ENCODE measurements at regions not wholly inside any gene's neighbourhood (a gene's known extent, or its start where the extent isn't known, plus 50 kb on each side); places are given as distances from the start of the nearest gene placed in this dataset.
A peak's percentile ranks its signal among the peaks of the same experiment; 100 is the strongest.
"Not testable (repeated sequence)": the region's sequence is repeated elsewhere in the genome, so short reads cannot be mapped to it uniquely, and the experiment has no call there.

GRCh38 chr7:16098585-16099179 is 322.7 kb downstream of the CRPPA start:
- DNase-seq: no peak
- intact Hi-C loops (cut with DNase I): no loop called here

GRCh38 chr7:16098058-16098457 is 323.3 kb downstream of the CRPPA start:
- DNase-seq: no peak
- intact Hi-C loops (cut with DNase I): no loop called here

- intact Hi-C loops (cut with DNase I): no loop called here
- DNase-seq: no peak
Measured at GRCh38 chr7:16095171-16095950, 326.0 kb downstream of the CRPPA start.

GRCh38 chr7:16094651-16095050 is 326.7 kb downstream of the CRPPA start:
- intact Hi-C loops (cut with DNase I): no loop called here
- DNase-seq: no peak

- intact Hi-C loops (cut with DNase I): no loop called here
- DNase-seq: no peak
Measured at GRCh38 chr7:16092711-16093110, 328.6 kb downstream of the CRPPA start.

- intact Hi-C loops (cut with DNase I): no loop called here
- DNase-seq: no peak
Measured at GRCh38 chr7:16091701-16092310, 329.5 kb downstream of the CRPPA start.

GRCh38 chr7:16089801-16090200 is 331.5 kb downstream of the CRPPA start:
- DNase-seq: no peak
- intact Hi-C loops (cut with DNase I): no loop called here

GRCh38 chr7:16089191-16089590 is 332.1 kb downstream of the CRPPA start:
- no peak for DNase-seq
- intact Hi-C loops (cut with DNase I): no loop called here

GRCh38 chr7:16086743-16087142 is 334.6 kb downstream of the CRPPA start:
- no peak for DNase-seq
- intact Hi-C loops (cut with DNase I): no loop called here

GRCh38 chr7:16085780-16086179 is 335.6 kb downstream of the CRPPA start:
- intact Hi-C loops (cut with DNase I); DNase-seq: not testable (repeated sequence)

- intact Hi-C loops (cut with DNase I): no loop called here
- no peak for DNase-seq
Measured at GRCh38 chr7:16084875-16085274, 336.5 kb downstream of the CRPPA start.

- intact Hi-C loops (cut with DNase I): no loop called here
- DNase-seq: no peak
Measured at GRCh38 chr7:16084370-16084769, 337.0 kb downstream of the CRPPA start.

GRCh38 chr7:16083931-16084330 is 337.4 kb downstream of the CRPPA start:
- intact Hi-C loops (cut with DNase I): no loop called here
- DNase-seq: no peak

- DNase-seq: no peak
- intact Hi-C loops (cut with DNase I): no loop called here
Measured at GRCh38 chr7:16080131-16080530, 341.2 kb downstream of the CRPPA start.

- no peak for DNase-seq
- intact Hi-C loops (cut with DNase I): no loop called here
Measured at GRCh38 chr7:16079723-16080122, 341.6 kb downstream of the CRPPA start.

GRCh38 chr7:16078076-16078952 is 343.0 kb downstream of the CRPPA start:
- intact Hi-C loops (cut with DNase I): loop anchor here (1.0 kb wide), 1 partner anchor 486 kb away; no protein-coding TSS in a partner anchor
- peak in 1 of 10 donors; percentile 10 for DNase-seq

GRCh38 chr7:16071246-16071857 is 350.0 kb downstream of the CRPPA start:
- intact Hi-C loops (cut with DNase I): loop anchor here (2.0 to 5.0 kb wide), 3 partner anchors 745 to 1354 kb away; no protein-coding TSS in a partner anchor
- no peak for DNase-seq

GRCh38 chr7:16070806-16071205 is 350.5 kb downstream of the CRPPA start:
- DNase-seq: no peak
- intact Hi-C loops (cut with DNase I): loop anchor here (2.0 to 5.0 kb wide), 3 partner anchors 744 to 1354 kb away; no protein-coding TSS in a partner anchor

GRCh38 chr7:16069998-16070397 is 351.3 kb downstream of the CRPPA start:
- intact Hi-C loops (cut with DNase I): loop anchor here (2.0 to 10.0 kb wide), 4 partner anchors 743 to 1353 kb away; no protein-coding TSS in a partner anchor
- no peak for DNase-seq

- DNase-seq: no peak
- intact Hi-C loops (cut with DNase I): loop anchor here (10.0 kb wide), 1 partner anchor 873 kb away; no protein-coding TSS in a partner anchor
Measured at GRCh38 chr7:16068183-16068582, 353.2 kb downstream of the CRPPA start.
